SK-N-SH (cell line): ENCODE measurements at regions not wholly inside any gene's neighbourhood (a gene's known extent, or its start where the extent isn't known, plus 50 kb on each side); places are given as distances from the start of the nearest gene placed in this dataset.
"Not testable (repeated sequence)": the region's sequence is repeated elsewhere in the genome, so short reads cannot be mapped to it uniquely, and the experiment has no call there.

Experiments used
- CTCF ChIA-PET: fragments of 300-600, 350-600 bp; formaldehyde crosslinking; extraction: SDS; loops from one replicate; lab custom pipeline; 2021; lab: Yijun Ruan, JAX
- POLR2A ChIA-PET: fragments of 350-600 bp; sonication (Branson Sonifier 250); formaldehyde crosslinking; extraction: SDS; loops from one replicate; lab custom pipeline; 2020; ENCODE audit warnings: antibody characterized with exemption, inconsistent platforms; lab: Yijun Ruan, JAX
- DNase-seq: peaks from one replicate; pipeline ENCODE4 v3.0.0; 2012
- H2AFZ ChIP-seq: fragments of 200-600 bp; sonication (generic); 2 replicates; pipeline ENCODE4 v1.8.1; 2016; ENCODE audit warnings: antibody characterized with exemption, mild to moderate bottlenecking, low read depth
- H3F3A ChIP-seq: fragments of 200-600 bp; sonication (generic); replicated peaks from 2 replicates; pipeline ENCODE3; 2016; ENCODE audit warnings: antibody characterized with exemption, mild to moderate bottlenecking; ENCODE audit not compliant: insufficient read depth
- H3K27ac ChIP-seq, 2 experiments: fragments of 200-500 bp in 1 of 2; fragments of 200-600 bp in 1 of 2; sonication (Bioruptor generic) in 1 of 2; sonication (generic), shearing (Covaris generic) in 1 of 2; 2 replicates each; pipeline versions ENCODE4 v1.5.1 to v1.6.1; 2014 to 2016; ENCODE audit warnings: low read depth in 2 of 2, inconsistent platforms in 1 of 2, low read length in 1 of 2, mild to moderate bottlenecking in 1 of 2, mixed read lengths in 1 of 2
- H3K27me3 ChIP-seq: fragments of 200-600 bp; sonication (generic), shearing (Covaris generic); 2 replicates; pipeline ENCODE4 v1.6.1; 2016; ENCODE audit warnings: mixed run types; ENCODE audit not compliant: insufficient read depth
- H3K36me3 ChIP-seq, 2 experiments: fragments of 200-500 bp in 1 of 2; fragments of 200-600 bp in 1 of 2; sonication (Bioruptor generic) in 1 of 2; sonication (generic) in 1 of 2; replicated peaks in 1 of 2; 2 replicates each; pipeline versions ENCODE3 to v1.5.1; 2014 to 2016; ENCODE audit warnings: low read length in 1 of 2, mild to moderate bottlenecking in 1 of 2; ENCODE audit not compliant: insufficient read depth in 2 of 2, control insufficient read depth in 1 of 2
- H3K4me1 ChIP-seq, 2 experiments: fragments of 200-500 bp in 1 of 2; fragments of 200-600 bp in 1 of 2; sonication (Bioruptor generic) in 1 of 2; sonication (generic), shearing (Covaris generic) in 1 of 2; 2 replicates each; pipeline versions ENCODE4 v1.5.1 to v1.6.1; 2014 to 2016; ENCODE audit warnings: low read depth in 1 of 2, low read length in 1 of 2, mixed run types in 1 of 2; ENCODE audit not compliant: insufficient read depth in 2 of 2, control insufficient read depth in 1 of 2
- H3K4me2 ChIP-seq: fragments of 200-600 bp; sonication (generic), shearing (Covaris generic); 2 replicates; pipeline ENCODE4 v1.6.1; 2017; ENCODE audit warnings: mixed run types
- H3K4me3 ChIP-seq, 2 experiments: fragments of 200-500 bp in 1 of 2; fragments of 200-600 bp in 1 of 2; sonication (Bioruptor generic) in 1 of 2; sonication (generic), shearing (Covaris generic) in 1 of 2; 2 replicates each; pipeline versions ENCODE4 v1.5.1 to v1.8.1; 2014 to 2016; ENCODE audit warnings: low read depth in 2 of 2, inconsistent platforms in 1 of 2, low read length in 1 of 2, mild to moderate bottlenecking in 1 of 2, mixed read lengths in 1 of 2, moderate library complexity in 1 of 2
- H3K79me2 ChIP-seq: fragments of 200-600 bp; sonication (generic); 2 replicates; pipeline ENCODE4 v1.8.1; 2017; ENCODE audit warnings: mild to moderate bottlenecking; ENCODE audit not compliant: insufficient read depth
- H3K9ac ChIP-seq: fragments of 200-600 bp; sonication (generic); 2 replicates; pipeline ENCODE4 v1.6.1; 2017; ENCODE audit warnings: mixed run types
- H3K9me2 ChIP-seq: fragments of 200-600 bp; sonication (generic); 2 replicates; pipeline ENCODE4 v1.6.1; 2017; ENCODE audit warnings: mixed run types
- H3K9me3 ChIP-seq: fragments of 200-600 bp; sonication (generic); 2 replicates; pipeline ENCODE4 v1.6.1; 2017; ENCODE audit warnings: mixed run types, mild to moderate bottlenecking, moderate library complexity
- H4K20me1 ChIP-seq: fragments of 200-600 bp; sonication (generic); 2 replicates; pipeline ENCODE4 v1.6.1; 2017; ENCODE audit warnings: mild to moderate bottlenecking, mixed run types; ENCODE audit not compliant: insufficient read depth
- ELF1 ChIP-seq: IDR thresholded peaks from 2 replicates; pipeline ENCODE4 v1.4.0; 2012
- EZH2phosphoT487 ChIP-seq: fragments of 200-600 bp; sonication (generic); IDR thresholded peaks from 2 replicates; pipeline ENCODE4 v1.6.1; 2017; ENCODE audit warnings: low read depth, mixed run types, mild to moderate bottlenecking, antibody characterized with exemption, moderate library complexity, borderline replicate concordance
- FOXJ3 ChIP-seq: sonication (generic); formaldehyde crosslinking; IDR thresholded peaks from 2 replicates; pipeline ENCODE4 v1.5.1; 2020; ENCODE audit warnings: mild to moderate bottlenecking, missing genetic modification reagents
- FOXM1 ChIP-seq: IDR thresholded peaks from 2 replicates; pipeline ENCODE4 v1.4.0; 2012; ENCODE audit warnings: low read depth, mild to moderate bottlenecking
- GATA2 ChIP-seq: sonication (generic); formaldehyde crosslinking; IDR thresholded peaks from 2 replicates; pipeline ENCODE4 v1.5.0; 2020; ENCODE audit warnings: mild to moderate bottlenecking, missing genetic modification reagents
- IRF3 ChIP-seq: fragments of 150-350 bp; IDR thresholded peaks from 2 replicates; pipeline ENCODE4 v1.6.1; 2016; ENCODE audit warnings: mild to moderate bottlenecking, low read depth, low read length
- JUND ChIP-seq: IDR thresholded peaks from 2 replicates; pipeline ENCODE4 v1.4.0; 2012
- MEF2A ChIP-seq: IDR thresholded peaks from 2 replicates; pipeline ENCODE4 v1.4.0; 2012; ENCODE audit warnings: low read depth, borderline replicate concordance
- PBX3 ChIP-seq: IDR thresholded peaks from 2 replicates; pipeline ENCODE4; 2012
- POLR2AphosphoS5 ChIP-seq: IDR thresholded peaks from 2 replicates; pipeline ENCODE4 v1.6.1; 2012; ENCODE audit warnings: low read depth, low read length
- RFX5 ChIP-seq: IDR thresholded peaks from 2 replicates; pipeline ENCODE4 v1.6.1; 2012; ENCODE audit warnings: mild to moderate bottlenecking, improper control_type of control experiment, low read length
- SIN3A ChIP-seq: IDR thresholded peaks from 2 replicates; pipeline ENCODE4 v1.6.1; 2012; ENCODE audit warnings: low read depth, mild to moderate bottlenecking, low read length, moderate library complexity, borderline replicate concordance
- SMC3 ChIP-seq: IDR thresholded peaks from 2 replicates; pipeline ENCODE4 v1.6.1; 2012; ENCODE audit warnings: low read depth, low read length, improper control_type of control experiment
- TEAD4 ChIP-seq: IDR thresholded peaks from 2 replicates; pipeline ENCODE4 v1.4.0; 2012; ENCODE audit warnings: mild to moderate bottlenecking, borderline replicate concordance; ENCODE audit not compliant: insufficient read depth
- ZBTB33 ChIP-seq: IDR thresholded peaks from 2 replicates; pipeline ENCODE4 v1.4.0; 2012; ENCODE audit warnings: low read depth, borderline replicate concordance
- WGBS: methylation state at CpG from one replicate; pipeline ENCODE4 v1.1.6; 2017; ENCODE audit warnings: low lambda C conversion rate; 5-methylcytosine and 5-hydroxymethylcytosine counted together
- TF ChIP-seq, protein P1 (sequence below): IDR thresholded peaks from 2 replicates; pipeline ENCODE4 v1.6.1; 2012; ENCODE audit warnings: mild to moderate bottlenecking, low read depth, low read length, moderate library complexity

DNA sequence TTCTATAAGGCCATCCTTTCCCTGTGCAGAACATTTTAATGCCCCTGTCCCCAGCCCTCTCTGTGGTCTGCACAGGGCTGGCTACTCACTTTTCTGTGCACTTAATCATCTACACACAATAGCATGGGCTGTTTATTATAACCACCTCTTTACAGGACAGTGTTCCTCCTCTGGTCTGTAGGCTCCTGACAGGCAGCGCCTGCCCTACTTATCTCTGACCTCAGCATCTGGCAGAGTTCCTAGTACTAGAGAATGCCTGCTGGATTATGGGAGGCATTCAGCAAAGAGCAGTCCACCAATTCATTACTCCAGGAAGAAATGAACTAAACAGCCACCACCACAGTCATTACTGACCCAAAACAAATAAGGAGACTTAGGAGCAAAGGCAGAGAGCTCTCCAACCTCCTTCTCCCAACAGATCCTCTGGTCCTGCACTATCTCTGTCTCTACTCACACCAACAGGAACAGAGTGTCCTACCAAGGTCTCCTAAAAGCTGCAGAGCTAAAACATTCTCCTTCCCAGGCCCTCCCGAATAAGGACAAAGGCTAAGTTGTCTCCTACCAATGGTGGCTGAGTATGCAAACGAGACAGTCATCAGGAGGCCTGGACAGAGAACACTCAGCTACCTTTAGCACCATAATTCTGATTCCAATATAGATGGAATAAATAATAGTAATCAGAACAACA is 279.2 kb downstream of the QDPR start (continued):
- TF ChIP-seq PBX3 (peak; percentile 20), GATA2 (CRISPR knock-in tag) (peak; percentile 62; the same call in 1 of the 2 replicates), RFX5 (no peak)
- TF ChIP-seq, protein P1, sequence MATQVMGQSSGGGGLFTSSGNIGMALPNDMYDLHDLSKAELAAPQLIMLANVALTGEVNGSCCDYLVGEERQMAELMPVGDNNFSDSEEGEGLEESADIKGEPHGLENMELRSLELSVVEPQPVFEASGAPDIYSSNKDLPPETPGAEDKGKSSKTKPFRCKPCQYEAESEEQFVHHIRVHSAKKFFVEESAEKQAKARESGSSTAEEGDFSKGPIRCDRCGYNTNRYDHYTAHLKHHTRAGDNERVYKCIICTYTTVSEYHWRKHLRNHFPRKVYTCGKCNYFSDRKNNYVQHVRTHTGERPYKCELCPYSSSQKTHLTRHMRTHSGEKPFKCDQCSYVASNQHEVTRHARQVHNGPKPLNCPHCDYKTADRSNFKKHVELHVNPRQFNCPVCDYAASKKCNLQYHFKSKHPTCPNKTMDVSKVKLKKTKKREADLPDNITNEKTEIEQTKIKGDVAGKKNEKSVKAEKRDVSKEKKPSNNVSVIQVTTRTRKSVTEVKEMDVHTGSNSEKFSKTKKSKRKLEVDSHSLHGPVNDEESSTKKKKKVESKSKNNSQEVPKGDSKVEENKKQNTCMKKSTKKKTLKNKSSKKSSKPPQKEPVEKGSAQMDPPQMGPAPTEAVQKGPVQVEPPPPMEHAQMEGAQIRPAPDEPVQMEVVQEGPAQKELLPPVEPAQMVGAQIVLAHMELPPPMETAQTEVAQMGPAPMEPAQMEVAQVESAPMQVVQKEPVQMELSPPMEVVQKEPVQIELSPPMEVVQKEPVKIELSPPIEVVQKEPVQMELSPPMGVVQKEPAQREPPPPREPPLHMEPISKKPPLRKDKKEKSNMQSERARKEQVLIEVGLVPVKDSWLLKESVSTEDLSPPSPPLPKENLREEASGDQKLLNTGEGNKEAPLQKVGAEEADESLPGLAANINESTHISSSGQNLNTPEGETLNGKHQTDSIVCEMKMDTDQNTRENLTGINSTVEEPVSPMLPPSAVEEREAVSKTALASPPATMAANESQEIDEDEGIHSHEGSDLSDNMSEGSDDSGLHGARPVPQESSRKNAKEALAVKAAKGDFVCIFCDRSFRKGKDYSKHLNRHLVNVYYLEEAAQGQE = no peak

DNA sequence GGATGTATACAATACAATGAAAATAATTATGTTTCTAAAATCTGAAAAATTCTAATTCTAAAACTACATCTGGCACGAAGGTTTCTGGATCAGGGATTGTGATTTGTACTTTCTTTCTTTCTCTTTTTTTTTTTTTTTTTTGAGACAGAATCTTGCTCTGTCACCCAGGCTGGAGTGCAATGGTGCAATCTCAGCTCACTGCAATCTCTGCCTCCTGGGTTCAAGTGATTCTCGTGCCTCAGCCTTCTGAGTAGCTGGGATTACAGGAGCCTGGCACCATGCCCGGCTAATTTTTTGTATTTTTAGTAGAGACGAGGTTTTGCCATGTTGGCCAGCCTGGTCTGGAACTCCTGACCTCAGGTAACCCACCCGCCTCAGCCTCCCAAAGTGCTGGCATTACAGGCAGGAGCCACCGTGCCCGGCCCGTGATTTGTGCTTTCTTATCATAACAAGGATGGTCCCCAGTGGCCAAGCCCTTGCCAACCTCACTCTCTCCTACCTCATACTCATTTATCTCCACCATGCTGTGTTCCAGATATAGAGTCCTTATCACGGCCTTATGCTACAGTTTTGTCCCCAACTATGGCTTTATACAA is 279.9 kb downstream of the QDPR start:
- CTCF ChIA-PET = not testable (repeated sequence)

GRCh38 chr4:17230727-17231126 is 281.2 kb downstream of the QDPR start:
- H3K9me3 ChIP-seq = no peaks in the 10 kb centered on the region
- H3K4me2 ChIP-seq = no peak overlapping the region
- ChIA-PET CTCF (no interaction called here), POLR2A (interaction anchor here (0.6 kb wide), 1 partner anchor 44 kb away, joined by 7 read pairs; no protein-coding TSS in a partner anchor)
- no peak for DNase-seq
- H3K36me3 ChIP-seq = no peaks in the 10 kb centered on the region
- no peak overlapping the region for H3K9ac ChIP-seq
- no peak overlapping the region for H2AFZ ChIP-seq
- H3K79me2 ChIP-seq = no peaks in the 10 kb centered on the region
- 73% methylated on average over 1 of the region's 1 CpG for WGBS
- TF ChIP-seq SIN3A = no peak
- no peak for TF ChIP-seq RFX5
- TF ChIP-seq GATA2 (CRISPR knock-in tag) = no peak
- no peak for TF ChIP-seq POLR2AphosphoS5
- TF ChIP-seq ZBTB33 = no peak
- no peak for TF ChIP-seq FOXJ3 (CRISPR knock-in tag)
- TF ChIP-seq IRF3 = no peak
- no peak for TF ChIP-seq JUND
- no peak for TF ChIP-seq EZH2phosphoT487
- no peak for TF ChIP-seq FOXM1
- TF ChIP-seq SMC3 = no peak
- no peak for TF ChIP-seq MEF2A
- no peak for TF ChIP-seq ELF1
- no peak for TF ChIP-seq TEAD4
- TF ChIP-seq, all 33 proteins: peak for 0
- H3K27me3 ChIP-seq = no peaks in the 10 kb centered on the region
- H3K4me3 ChIP-seq = no peak overlapping the region
- no peak overlapping the region for H3K27ac ChIP-seq
- no peaks in the 10 kb centered on the region for H3K9me2 ChIP-seq
- no peaks in the 10 kb centered on the region for H3F3A ChIP-seq
- H4K20me1 ChIP-seq = no peaks in the 10 kb centered on the region
- H3K4me1 ChIP-seq = peaks cover 18% of the 10 kb centered on the region in 2 experiments; a peak in 3 of 4 replicates

More for the DNA sequence above, 279.9 kb downstream of the QDPR start:
- H3K4me3 ChIP-seq, POLR2A ChIA-PET, H3K9ac ChIP-seq, H3K9me3 ChIP-seq, H4K20me1 ChIP-seq, H2AFZ ChIP-seq, H3K27me3 ChIP-seq, H3K36me3 ChIP-seq, H3K79me2 ChIP-seq, H3K9me2 ChIP-seq, H3F3A ChIP-seq: not testable (repeated sequence)
- 51% methylated on average over 9 of the region's 9 CpGs for WGBS
- peak overlapping the region; percentile 59 for H3K4me2 ChIP-seq
- DNase-seq = peak; percentile 8
- H3K27ac ChIP-seq = peak overlapping the region in 1 of 2 experiments; percentile 70; a peak in 2 of 4 replicates
- H3K4me1 ChIP-seq = peaks cover 18 to 24% of the 10 kb centered on the region in 2 experiments; a peak in 3 of 4 replicates
